Retinal pigment epithelial cell (primary cell): ENCODE measurements at regions not wholly inside any gene's neighbourhood (a gene's known extent, or its start where the extent isn't known, plus 50 kb on each side); places are given as distances from the start of the nearest gene placed in this dataset.

Source experiments
- DNase-seq: peaks from one replicate; pipeline ENCODE4 v3.0.0-alpha.2; 2010; ENCODE audit warnings: low read depth
- H3K4me3 ChIP-seq: 2 replicates; pipeline ENCODE4 v1.5.1; 2011; ENCODE audit warnings: mild to moderate bottlenecking, low read length, control low read depth, moderate library complexity
- CTCF ChIP-seq: conservative IDR thresholded peaks from 2 replicates; pipeline ENCODE4 v1.5.1; 2011; ENCODE audit warnings: low read depth, low read length, control low read depth, inconsistent platforms

- DNase-seq, result no peak
- no peak for TF ChIP-seq CTCF
- H3K4me3 ChIP-seq, result no peak overlapping the region
These were observed 228.6 kb downstream of the UQCRFS1 start for GRCh38 chr19:28984315-28984714.

- TF ChIP-seq CTCF, result no peak
- H3K4me3 ChIP-seq, result no peak overlapping the region
- no peak for DNase-seq
These were observed 229.5 kb downstream of the UQCRFS1 start for GRCh38 chr19:28983430-28983829.

DNA sequence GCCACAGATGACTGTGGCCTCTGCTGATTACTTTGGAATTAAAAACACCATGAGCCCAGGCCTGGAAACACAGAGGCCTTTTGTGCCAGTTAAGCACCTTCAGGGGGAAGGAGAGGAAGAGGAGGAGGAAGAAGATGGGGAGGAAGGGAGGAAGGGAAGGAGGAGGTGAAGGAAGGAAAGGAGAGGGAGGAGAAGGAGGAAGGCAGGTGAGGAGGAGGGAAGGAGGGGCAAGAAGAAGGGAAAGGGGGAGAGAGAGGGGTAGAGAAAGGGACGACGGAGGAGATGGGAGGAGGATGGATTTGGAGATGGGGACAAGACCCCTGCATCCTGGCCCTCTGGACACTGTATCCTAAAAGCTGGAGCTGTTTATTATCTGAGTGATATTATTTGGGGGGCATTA is 231.0 kb downstream of the UQCRFS1 start:
- no peak for DNase-seq
- H3K4me3 ChIP-seq, result no peak overlapping the region
- TF ChIP-seq CTCF, result no peak

- no peak for TF ChIP-seq CTCF
These were observed 231.4 kb downstream of the UQCRFS1 start for GRCh38 chr19:28981518-28981917.

DNA sequence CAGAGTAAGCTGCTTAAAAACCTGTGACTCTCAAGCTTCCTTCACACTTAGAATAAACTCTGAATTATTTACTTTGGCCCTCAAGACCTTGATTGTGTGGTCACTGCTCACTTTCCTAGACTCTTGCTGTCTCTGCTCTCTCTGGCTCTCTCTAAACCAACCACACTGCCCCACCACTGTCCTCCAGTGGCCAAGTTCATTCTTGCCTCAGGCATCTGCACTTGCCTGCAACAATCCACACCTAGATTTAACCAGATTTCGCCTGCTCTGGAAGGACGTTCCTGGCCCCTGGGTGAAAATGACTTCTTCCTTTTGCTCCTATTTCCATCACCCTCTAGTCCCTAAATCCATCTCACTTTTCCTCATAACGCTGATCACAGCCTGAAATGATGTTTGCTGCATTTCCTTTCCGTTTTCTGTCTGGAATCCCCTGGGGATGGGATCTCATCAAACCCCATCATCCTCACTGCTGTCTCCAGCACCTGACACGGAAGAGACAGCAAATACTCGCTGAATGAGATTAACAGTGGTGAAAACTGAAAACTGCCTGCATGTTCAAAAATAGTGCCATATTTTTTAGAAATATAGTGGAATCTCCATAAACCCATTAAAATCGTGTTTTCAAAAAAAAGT is 232.6 kb downstream of the UQCRFS1 start:
- DNase-seq, result no peak

More at GRCh38 chr19:28981518-28981917, 231.4 kb downstream of the UQCRFS1 start:
- DNase-seq, result no peak
- no peak overlapping the region for H3K4me3 ChIP-seq

DNA sequence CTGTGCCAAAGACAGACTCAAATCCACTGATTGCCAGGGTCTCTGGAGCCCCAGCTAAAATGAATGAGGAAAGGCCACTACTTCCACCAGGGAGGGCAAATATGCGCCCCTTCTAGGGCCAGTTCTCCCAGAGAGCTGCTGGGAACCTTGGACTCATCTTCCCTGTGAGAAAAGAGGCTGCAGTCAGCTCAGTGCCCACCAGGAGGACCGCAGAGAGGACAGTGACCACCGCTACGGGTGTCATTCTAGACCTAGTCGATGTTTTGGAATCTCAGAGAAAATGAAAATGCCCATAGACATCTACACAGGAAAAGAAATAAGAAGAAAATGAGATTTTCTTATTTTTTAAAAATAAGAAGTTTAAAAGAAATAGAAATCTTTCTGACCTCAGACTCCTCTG is 235.1 kb downstream of the UQCRFS1 start:
- TF ChIP-seq CTCF, result no peak
- no peak for DNase-seq
- H3K4me3 ChIP-seq, result no peak overlapping the region

More for the DNA sequence above, 232.6 kb downstream of the UQCRFS1 start:
- TF ChIP-seq CTCF, result peak; percentile 10
- no peak overlapping the region for H3K4me3 ChIP-seq

DNA sequence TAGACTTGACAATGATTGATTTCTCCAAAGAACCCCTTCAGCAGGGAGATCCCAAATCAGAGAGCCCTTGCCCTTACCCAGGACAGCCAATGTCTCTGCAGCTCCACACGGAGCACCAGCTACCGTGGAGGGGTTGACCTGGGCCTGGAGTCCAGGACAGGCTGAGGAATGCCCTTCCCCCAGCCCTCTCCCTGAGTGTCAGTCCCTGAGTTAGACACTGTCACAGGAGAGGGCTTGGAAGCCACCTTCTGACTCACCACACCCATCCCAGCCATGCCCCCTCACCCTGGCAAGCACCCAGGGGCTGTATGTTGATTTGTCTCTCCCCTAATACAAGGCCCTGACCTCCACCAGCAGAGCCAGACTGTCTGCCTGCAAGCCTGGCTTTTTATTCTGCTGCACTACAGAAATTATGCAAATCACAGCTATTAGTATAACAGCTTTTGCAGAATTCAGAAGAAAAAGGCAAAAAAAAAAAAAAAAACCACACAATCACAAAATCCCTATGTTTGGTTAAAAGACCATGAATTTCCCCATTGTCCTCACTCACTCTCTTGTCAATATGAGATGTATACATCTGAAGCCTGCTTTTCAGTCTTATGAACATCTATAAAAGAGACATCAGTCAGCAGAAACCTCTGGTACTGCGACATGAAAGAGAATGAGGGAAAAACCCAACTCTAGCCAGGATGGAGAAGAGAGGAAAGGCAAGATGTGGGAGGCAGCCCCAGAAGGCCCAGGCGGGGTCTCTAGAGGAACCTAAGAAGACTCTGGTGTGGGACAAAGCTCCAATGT is 240.7 kb downstream of the UQCRFS1 start:
- no peak for TF ChIP-seq CTCF
- no peak for DNase-seq
- H3K4me3 ChIP-seq, result no peak overlapping the region
